GM23338 (cell line): ENCODE measurements at regions not wholly inside any gene's neighbourhood (a gene's known extent, or its start where the extent isn't known, plus 50 kb on each side); places are given as distances from the start of the nearest gene placed in this dataset.
A peak's percentile ranks its signal among the peaks of the same experiment; 100 is the strongest.

Experiments used
- ATAC-seq: fragments of 200-7000 bp; cut with Tn5 transposase; 3 replicates; pipeline ENCODE4 v1.9.1; 2020
- DNase-seq: peaks from one replicate; pipeline ENCODE4 v3.0.0-alpha.2; 2015; ENCODE audit warnings: low spot score
- H2AFZ ChIP-seq: fragments of 200-600 bp; sonication (generic); 2 replicates; pipeline ENCODE4 v1.8.0; 2016; ENCODE audit warnings: antibody characterized with exemption, mild to moderate bottlenecking, moderate library complexity
- H3F3A ChIP-seq: fragments of 200-600 bp; sonication (generic); replicated peaks from 2 replicates; pipeline ENCODE4 v1.8.0; 2017; ENCODE audit warnings: antibody characterized with exemption, mixed run types, low read depth
- H3K27ac ChIP-seq: fragments of 200-600 bp; sonication (generic); 2 replicates; pipeline ENCODE4 v1.6.1; 2016; ENCODE audit warnings: low read depth
- H3K27me3 ChIP-seq: fragments of 200-600 bp; sonication (generic); 2 replicates; pipeline ENCODE4 v1.8.0; 2016; ENCODE audit warnings: mild to moderate bottlenecking, mixed run types, moderate library complexity; ENCODE audit not compliant: insufficient read depth
- H3K36me3 ChIP-seq: fragments of 200-600 bp; sonication (generic); 2 replicates; pipeline ENCODE4 v1.8.0; 2016; ENCODE audit warnings: mild to moderate bottlenecking; ENCODE audit not compliant: insufficient read depth
- H3K4me1 ChIP-seq: fragments of 200-600 bp; sonication (generic); 2 replicates; pipeline ENCODE4 v1.8.0; 2016; ENCODE audit warnings: mild to moderate bottlenecking, moderate library complexity; ENCODE audit not compliant: insufficient read depth
- H3K4me2 ChIP-seq: fragments of 200-600 bp; sonication (generic); 2 replicates; pipeline ENCODE4 v1.7.1; 2017; ENCODE audit warnings: mixed run types
- H3K4me3 ChIP-seq: fragments of 200-600 bp; sonication (generic); 2 replicates; pipeline ENCODE4 v1.6.1; 2016; ENCODE audit warnings: mixed run types
- H3K79me2 ChIP-seq: fragments of 200-600 bp; sonication (generic); replicated peaks from 2 replicates; pipeline ENCODE4 v1.8.0; 2017; ENCODE audit warnings: mild to moderate bottlenecking; ENCODE audit not compliant: insufficient read depth
- H3K9me2 ChIP-seq: fragments of 200-600 bp; sonication (generic); 2 replicates; pipeline ENCODE4 v1.8.0; 2017; ENCODE audit not compliant: insufficient read depth
- H4K20me1 ChIP-seq: fragments of 200-600 bp; sonication (generic); replicated peaks from 2 replicates; pipeline ENCODE4 v1.8.0; 2017; ENCODE audit warnings: mild to moderate bottlenecking; ENCODE audit not compliant: insufficient read depth
- H3K27ac Mint-ChIP-seq: 2 replicates; pipeline ENCODE4 v1.8.0; 2020; ENCODE audit warnings: inconsistent platforms, mild to moderate bottlenecking, moderate library complexity, mixed read lengths
- H3K27me3 Mint-ChIP-seq: 3 replicates; pipeline ENCODE4 v1.8.0; 2022; ENCODE audit warnings: low read depth, mild to moderate bottlenecking, moderate library complexity, mixed read lengths, inconsistent platforms; ENCODE audit not compliant: insufficient read depth, poor library complexity
- H3K36me3 Mint-ChIP-seq: 3 replicates; pipeline ENCODE4 v1.8.0; 2021; ENCODE audit warnings: low read depth, mild to moderate bottlenecking, inconsistent platforms, moderate library complexity, mixed read lengths
- H3K4me1 Mint-ChIP-seq: 3 replicates; pipeline ENCODE4 v1.8.0; 2020; ENCODE audit warnings: mild to moderate bottlenecking, inconsistent platforms, mixed read lengths
- H3K4me3 Mint-ChIP-seq: 3 replicates; pipeline ENCODE4 v1.8.0; 2021; ENCODE audit warnings: moderate library complexity, mild to moderate bottlenecking, inconsistent platforms, mixed read lengths
- H3K9me3 Mint-ChIP-seq: 3 replicates; pipeline ENCODE4 v1.8.0; 2020; ENCODE audit warnings: moderate library complexity, mild to moderate bottlenecking, inconsistent platforms, mixed read lengths
- ETS1 ChIP-seq: IDR thresholded peaks from 2 replicates; pipeline ENCODE4 v1.6.1; 2016; ENCODE audit warnings: antibody characterized with exemption
- EZH2 ChIP-seq: fragments of 200-600 bp; sonication (generic); IDR thresholded peaks from one replicate; pipeline ENCODE4 v1.8.0; 2017; ENCODE audit warnings: antibody characterized with exemption, mild to moderate bottlenecking, low read depth; ENCODE audit not compliant: unreplicated experiment
- STAT1 ChIP-seq: IDR thresholded peaks from one replicate; pipeline ENCODE4 v1.6.1; 2016; ENCODE audit warnings: antibody characterized with exemption; ENCODE audit not compliant: unreplicated experiment
- ZNF462 ChIP-seq: fragments of 250-450 bp; sonication (Bioruptor Pico); IDR thresholded peaks from 2 replicates; pipeline ENCODE4 v1.5.0; 2020; ENCODE audit warnings: mild to moderate bottlenecking, moderate library complexity

GRCh38 chr3:99087277-99087676 lies 185.8 kb upstream of the DCBLD2 start (continued):
- no peak for TF ChIP-seq ZNF462 (CRISPR knock-in tag)
- TF ChIP-seq STAT1, result no peak
- no peak for TF ChIP-seq ETS1
- no peak for TF ChIP-seq EZH2

- Mint-ChIP-seq H3K4me1 (peaks cover 13% of the 10 kb centered on the region), H3K4me3 (no peak overlapping the region), H3K27ac (no peak overlapping the region), H3K9me3 (no peaks in the 10 kb centered on the region), H3K27me3 (no peaks in the 10 kb centered on the region), H3K36me3 (no peaks in the 10 kb centered on the region)
- H2AFZ ChIP-seq, result peak overlapping the region; percentile 50; the same call in 1 of the 2 replicates
- H4K20me1 ChIP-seq, result no peaks in the 10 kb centered on the region
- H3K4me3 ChIP-seq, result no peak overlapping the region
- H3K27ac ChIP-seq, result no peak overlapping the region
- no peaks in the 10 kb centered on the region for H3K27me3 ChIP-seq
- H3K36me3 ChIP-seq, result no peaks in the 10 kb centered on the region
- no peaks in the 10 kb centered on the region for H3K79me2 ChIP-seq
- H3F3A ChIP-seq, result no peaks in the 10 kb centered on the region
- no peak for ATAC-seq
- H3K4me1 ChIP-seq, result 0 out of 2 replicates have a peak, but pooled peaks cover 4% of the 10 kb centered on the region
- H3K9me2 ChIP-seq, result no peaks in the 10 kb centered on the region
- H3K4me2 ChIP-seq, result no peak overlapping the region
- no peak for DNase-seq
- TF ChIP-seq ZNF462 (CRISPR knock-in tag), result no peak
Measured at GRCh38 chr3:99084826-99085225, 183.3 kb upstream of the DCBLD2 start.
